Duodenal mucosa (tissue), 2 donors: ENCODE measurements at regions not wholly inside any gene's neighbourhood (a gene's known extent, or its start where the extent isn't known, plus 50 kb on each side); places are given as distances from the start of the nearest gene placed in this dataset.

Source experiments
- H3K27ac ChIP-seq: one replicate; pipeline ENCODE4 v1.7.0; 2013; ENCODE audit warnings: low read depth, low read length
- H3K27me3 ChIP-seq, 2 donors: one replicate each; pipeline ENCODE4 v1.7.0; 2013; ENCODE audit warnings: low read length in 2 of 2, control low read depth in 1 of 2; ENCODE audit not compliant: insufficient read depth in 2 of 2, control insufficient read depth in 1 of 2
- H3K36me3 ChIP-seq, 2 donors: one replicate each; pipeline ENCODE4 v1.7.0; 2013; ENCODE audit warnings: low read length in 2 of 2, control low read depth in 1 of 2; ENCODE audit not compliant: insufficient read depth in 2 of 2, control insufficient read depth in 1 of 2
- H3K4me1 ChIP-seq, 2 donors: one replicate each; pipeline ENCODE4 v1.7.0; 2013; ENCODE audit warnings: low read length in 2 of 2, control low read depth in 1 of 2; ENCODE audit not compliant: insufficient read depth in 2 of 2, control insufficient read depth in 1 of 2
- H3K4me3 ChIP-seq, 2 donors: one replicate each; pipeline ENCODE4 v1.7.0; 2013; ENCODE audit warnings: low read length in 2 of 2, low read depth in 1 of 2
- H3K9ac ChIP-seq, 2 donors: one replicate each; pipeline ENCODE4 v1.7.0; 2013; ENCODE audit warnings: low read length in 2 of 2, low read depth in 1 of 2
- H3K9me3 ChIP-seq, 2 donors: one replicate each; pipeline ENCODE4 v1.7.0; 2013; ENCODE audit warnings: low read length in 2 of 2, control low read depth in 1 of 2; ENCODE audit not compliant: control insufficient read depth in 1 of 2

DNA sequence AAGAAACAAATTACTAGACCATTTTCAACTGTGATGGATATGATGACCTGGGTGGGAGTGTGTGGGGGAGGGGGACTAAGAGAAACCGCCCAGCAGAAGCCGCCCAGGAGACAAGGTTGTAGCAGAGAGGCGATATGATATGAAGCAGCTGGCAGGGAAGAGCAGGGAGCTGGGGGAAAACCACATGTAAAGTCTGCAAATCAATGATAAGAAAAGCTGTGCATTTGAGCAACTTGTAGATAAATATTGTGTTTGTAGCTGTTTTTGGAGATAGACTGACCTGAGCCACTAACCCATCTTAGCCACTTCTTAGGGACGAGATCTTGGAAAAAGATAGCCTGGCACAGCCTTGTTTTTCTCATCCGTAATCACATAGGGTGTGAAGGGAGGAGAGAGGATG is 252.6 kb downstream of the SEC23IP start:
- Histone ChIP-seq H3K4me3 (no peak overlapping the region), H3K9me3 (no peaks in the 10 kb centered on the region), H3K36me3 (no peaks in the 10 kb centered on the region), H3K4me1 (no peaks in the 10 kb centered on the region), H3K27me3 (no peaks in the 10 kb centered on the region), H3K9ac (no peak overlapping the region), H3K27ac (no peak overlapping the region)

DNA sequence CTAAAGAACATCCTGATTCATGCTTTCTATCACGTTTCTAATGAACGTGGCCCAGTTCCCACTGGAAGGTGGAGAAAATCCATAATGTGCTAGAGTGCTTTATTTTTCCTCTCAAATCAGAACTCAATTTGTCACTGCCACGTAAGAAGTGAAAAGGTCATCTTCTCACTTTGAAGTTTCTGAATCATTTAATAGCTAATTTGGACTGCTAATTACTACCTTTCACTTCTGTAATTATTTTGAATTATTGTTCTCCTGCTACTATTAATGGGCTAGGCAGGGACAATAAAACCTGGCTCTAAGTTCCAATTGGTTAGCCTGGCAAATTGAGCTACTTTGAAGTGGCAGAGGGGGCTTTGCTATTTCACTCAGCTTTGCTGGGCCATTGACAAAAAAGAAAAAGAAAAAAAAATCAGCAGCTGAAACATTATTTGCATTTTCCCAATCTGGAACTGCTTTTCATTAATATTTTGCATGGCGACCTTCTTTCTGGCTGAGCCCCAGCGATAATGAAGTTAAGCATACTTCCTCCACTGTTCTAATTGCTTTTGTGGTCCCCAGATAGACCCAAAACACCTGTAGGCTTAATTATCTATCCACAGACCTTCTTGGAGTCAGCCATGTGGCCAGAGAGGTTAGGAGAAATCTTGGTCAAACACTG is 264.2 kb downstream of the SEC23IP start:
- no peaks in the 10 kb centered on the region for H3K27me3 ChIP-seq
- H3K27ac ChIP-seq, result no peak overlapping the region
- no peaks in the 10 kb centered on the region for H3K9me3 ChIP-seq
- H3K9ac ChIP-seq, result no peak overlapping the region
- no peaks in the 10 kb centered on the region for H3K36me3 ChIP-seq
- H3K4me1 ChIP-seq, result no peaks in the 10 kb centered on the region
- H3K4me3 ChIP-seq, result no peak overlapping the region

DNA sequence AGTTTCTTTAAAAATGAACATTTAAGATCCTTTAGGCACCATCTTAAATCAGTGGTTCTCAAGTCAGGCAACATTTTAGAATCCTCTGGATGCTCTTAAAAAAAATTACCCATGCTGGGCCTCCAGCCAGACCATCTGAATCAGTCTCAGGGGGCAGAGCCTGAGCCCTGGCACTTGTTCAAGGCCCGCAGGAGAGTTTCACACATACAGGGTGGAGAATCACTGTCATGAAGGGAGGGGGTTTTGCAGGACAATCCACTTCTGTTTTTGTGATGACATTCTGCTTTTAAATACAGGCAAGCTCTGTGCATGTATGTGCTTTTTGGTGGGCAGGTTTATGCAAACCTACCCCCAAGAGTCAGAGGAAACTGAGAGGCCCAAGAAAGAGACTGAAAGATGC is 268.6 kb downstream of the SEC23IP start:
- Histone ChIP-seq H3K9me3 (no peaks in the 10 kb centered on the region), H3K4me1 (no peaks in the 10 kb centered on the region), H3K27me3 (no peaks in the 10 kb centered on the region), H3K27ac (no peak overlapping the region), H3K36me3 (no peaks in the 10 kb centered on the region), H3K4me3 (no peak overlapping the region), H3K9ac (no peak overlapping the region)

DNA sequence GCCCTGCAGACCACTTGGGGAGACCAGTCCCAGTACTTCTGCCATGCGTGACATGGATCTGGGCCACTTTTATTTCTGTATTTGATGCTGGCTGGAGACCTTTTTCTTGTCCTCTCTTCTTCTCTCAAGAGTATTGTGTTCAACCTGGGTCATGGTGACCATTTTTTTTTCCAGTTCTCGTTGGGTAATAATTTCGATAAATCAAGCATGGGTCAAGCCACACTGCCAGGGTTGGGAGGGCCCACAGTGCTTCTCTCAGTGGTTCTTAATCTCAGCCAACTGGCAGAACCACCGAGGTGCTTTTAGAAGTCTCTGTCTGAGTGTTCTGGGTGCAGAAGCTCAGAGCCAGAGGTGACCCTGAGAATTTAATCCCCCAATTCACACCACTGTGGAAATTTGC is 269.9 kb downstream of the SEC23IP start:
- Histone ChIP-seq H3K9me3 (no peaks in the 10 kb centered on the region), H3K27me3 (no peaks in the 10 kb centered on the region), H3K27ac (no peak overlapping the region), H3K4me1 (no peaks in the 10 kb centered on the region), H3K4me3 (no peak overlapping the region), H3K9ac (no peak overlapping the region), H3K36me3 (no peaks in the 10 kb centered on the region)

DNA sequence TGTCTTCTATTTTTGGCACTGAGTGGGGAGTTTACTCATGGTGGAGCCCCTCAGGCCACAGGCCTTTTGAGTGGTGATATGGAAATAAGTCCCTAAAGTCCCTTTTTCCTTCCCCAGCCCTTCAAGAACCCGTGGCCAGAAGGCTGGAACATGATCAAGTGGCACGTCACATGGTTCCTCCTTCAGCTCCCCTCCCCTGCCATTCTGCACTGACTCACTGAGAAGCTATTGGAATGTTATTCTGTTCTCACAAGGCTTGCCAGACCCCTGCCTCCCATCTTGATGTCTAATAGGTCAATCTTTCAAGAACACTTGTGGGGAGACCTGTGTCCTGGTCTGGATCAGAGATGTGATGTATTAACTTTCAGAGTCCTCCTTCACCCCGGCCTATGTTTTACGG is 279.8 kb downstream of the SEC23IP start:
- H3K36me3 ChIP-seq, result no peaks in the 10 kb centered on the region
- H3K9me3 ChIP-seq, result no peaks in the 10 kb centered on the region
- no peaks in the 10 kb centered on the region for H3K4me1 ChIP-seq
- H3K27me3 ChIP-seq, result no peaks in the 10 kb centered on the region
- H3K4me3 ChIP-seq, result no peak overlapping the region
- H3K27ac ChIP-seq, result no peak overlapping the region
- H3K9ac ChIP-seq, result no peak overlapping the region

DNA sequence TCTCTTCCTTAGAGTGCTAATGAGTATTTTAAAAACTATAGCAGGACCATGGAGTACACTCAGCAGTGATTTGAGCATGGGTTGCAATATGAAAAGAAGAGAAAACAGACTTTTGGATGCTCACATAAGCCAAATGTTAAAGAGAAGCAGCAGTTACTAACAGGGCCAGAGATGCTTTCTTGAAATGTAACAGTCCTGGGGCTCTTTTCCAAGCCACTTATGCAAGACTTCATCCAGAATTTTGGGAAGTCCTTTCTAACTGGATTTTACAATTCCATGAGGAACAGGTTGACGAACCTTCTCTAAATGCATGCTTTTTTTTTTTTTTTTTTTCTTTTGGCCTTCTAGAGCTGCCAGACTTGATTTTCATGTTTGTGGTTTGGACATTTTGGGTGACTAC is 282.0 kb downstream of the SEC23IP start:
- Histone ChIP-seq H3K9ac (no peak overlapping the region), H3K36me3 (no peaks in the 10 kb centered on the region), H3K27ac (no peak overlapping the region), H3K4me1 (no peaks in the 10 kb centered on the region), H3K27me3 (no peaks in the 10 kb centered on the region), H3K9me3 (no peaks in the 10 kb centered on the region), H3K4me3 (no peak overlapping the region)

DNA sequence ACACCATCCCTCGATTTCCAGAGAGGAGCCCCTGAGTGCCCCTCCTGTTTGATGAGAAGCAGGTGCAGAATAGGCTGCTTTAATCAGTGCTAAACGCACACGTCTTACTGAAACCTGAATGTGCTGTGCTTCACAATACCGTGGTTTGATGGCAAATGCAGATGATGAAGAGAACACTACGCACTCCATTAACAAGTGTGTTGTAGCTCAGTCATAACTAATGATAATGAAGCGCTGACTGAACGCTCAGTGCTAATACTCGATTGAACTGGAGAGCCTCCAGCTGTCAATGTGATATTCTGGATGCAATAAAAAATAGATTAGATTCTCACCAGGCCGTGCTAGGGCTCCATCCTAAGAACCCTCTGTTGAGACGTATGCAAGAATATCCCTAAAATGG is 279.7 kb upstream of the PLPP4 start:
- Histone ChIP-seq H3K27me3 (no peaks in the 10 kb centered on the region), H3K4me1 (no peaks in the 10 kb centered on the region), H3K9me3 (no peaks in the 10 kb centered on the region), H3K9ac (no peak overlapping the region), H3K27ac (no peak overlapping the region), H3K36me3 (no peaks in the 10 kb centered on the region), H3K4me3 (no peak overlapping the region)

DNA sequence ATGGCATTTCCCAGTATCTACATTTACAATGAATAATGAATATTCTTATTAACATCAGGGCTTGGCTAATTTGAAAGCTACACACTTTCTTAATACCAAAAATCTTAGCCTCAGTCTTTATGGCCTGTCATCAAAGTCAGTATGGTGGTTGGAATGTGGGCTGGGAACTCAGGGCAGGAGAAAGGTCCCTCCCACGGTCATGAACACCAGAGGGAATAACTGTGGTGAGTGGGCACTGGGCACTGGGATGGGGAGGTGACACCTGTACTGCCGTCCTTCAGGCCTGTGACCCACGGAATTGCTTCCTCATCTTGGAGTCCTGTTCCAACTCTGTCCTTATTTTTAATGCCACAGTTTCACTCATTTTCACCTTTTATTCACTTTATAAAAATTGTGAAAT is 276.9 kb upstream of the PLPP4 start:
- no peak overlapping the region for H3K27ac ChIP-seq
- no peaks in the 10 kb centered on the region for H3K4me1 ChIP-seq
- H3K9ac ChIP-seq, result no peak overlapping the region
- H3K36me3 ChIP-seq, result no peaks in the 10 kb centered on the region
- no peak overlapping the region for H3K4me3 ChIP-seq
- H3K27me3 ChIP-seq, result no peaks in the 10 kb centered on the region
- no peaks in the 10 kb centered on the region for H3K9me3 ChIP-seq

DNA sequence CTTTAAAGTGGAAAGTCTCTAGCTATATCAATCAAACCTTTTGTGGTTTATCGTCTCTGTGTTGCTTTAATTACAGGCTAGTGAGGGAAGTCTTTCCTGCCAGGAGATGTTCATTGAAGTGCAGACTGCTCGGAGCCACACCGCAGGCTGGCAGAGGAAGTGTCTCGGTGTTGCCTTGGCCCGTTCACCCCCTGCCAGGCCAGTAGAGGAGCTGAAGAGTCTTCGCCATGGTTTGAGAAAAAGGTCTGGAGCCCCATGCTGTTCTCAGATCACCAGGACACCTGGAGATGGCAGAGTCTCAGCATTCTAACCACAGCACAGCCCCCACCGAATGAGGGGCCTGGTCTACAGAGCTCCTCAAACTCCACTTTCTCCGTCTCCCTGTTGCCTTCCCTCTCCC is 275.9 kb upstream of the PLPP4 start:
- Histone ChIP-seq H3K9ac (no peak overlapping the region), H3K27ac (no peak overlapping the region), H3K9me3 (no peaks in the 10 kb centered on the region), H3K36me3 (no peaks in the 10 kb centered on the region), H3K4me3 (no peak overlapping the region), H3K27me3 (no peaks in the 10 kb centered on the region), H3K4me1 (no peaks in the 10 kb centered on the region)

DNA sequence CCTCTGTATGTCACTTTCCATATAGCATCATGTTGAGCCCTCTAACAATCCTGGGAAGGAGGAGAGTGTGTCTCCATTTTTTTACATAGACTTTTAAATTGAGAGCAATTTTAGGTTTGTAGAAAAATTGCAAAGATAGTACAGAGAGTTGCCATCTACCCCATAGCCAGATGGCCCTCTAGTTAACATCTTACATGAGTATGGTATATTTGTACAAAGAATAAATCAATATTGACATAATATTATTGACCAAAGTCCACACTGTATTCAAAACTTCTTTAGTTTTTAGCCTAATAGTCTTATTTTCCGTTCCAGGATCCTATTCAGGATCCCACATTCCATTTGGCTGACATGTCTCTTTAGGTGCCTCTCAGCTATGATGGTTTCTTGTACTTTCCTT is 274.6 kb upstream of the PLPP4 start:
- Histone ChIP-seq H3K27me3 (no peaks in the 10 kb centered on the region), H3K4me3 (no peak overlapping the region), H3K9me3 (no peaks in the 10 kb centered on the region), H3K4me1 (no peaks in the 10 kb centered on the region), H3K36me3 (no peaks in the 10 kb centered on the region), H3K9ac (no peak overlapping the region), H3K27ac (no peak overlapping the region)

DNA sequence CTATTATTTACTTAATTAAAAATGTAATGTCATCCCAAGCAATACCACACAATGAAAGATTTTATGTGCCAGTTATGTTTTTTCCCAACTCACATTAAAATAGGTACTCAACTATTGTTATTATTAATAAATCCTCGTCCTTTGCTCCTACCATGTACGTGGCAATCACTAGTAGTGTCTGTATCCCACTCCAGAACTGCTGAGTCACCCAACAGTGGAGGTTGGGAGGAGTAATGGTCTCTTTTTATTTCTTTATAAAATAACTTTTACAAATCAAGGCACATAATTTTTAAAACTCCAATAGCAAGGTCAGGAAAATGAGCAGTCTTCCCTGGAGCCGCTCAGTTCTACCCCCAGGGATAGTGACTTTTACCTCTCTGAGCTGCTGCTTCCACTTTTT is 273.5 kb upstream of the PLPP4 start:
- Histone ChIP-seq H3K9me3 (no peaks in the 10 kb centered on the region), H3K4me1 (no peaks in the 10 kb centered on the region), H3K4me3 (no peak overlapping the region), H3K36me3 (no peaks in the 10 kb centered on the region), H3K9ac (no peak overlapping the region), H3K27ac (no peak overlapping the region), H3K27me3 (no peaks in the 10 kb centered on the region)
